ENCODE measurements at regions not wholly inside any gene's neighbourhood (a gene's known extent, or its start where the extent isn't known, plus 50 kb on each side); places are given as distances from the start of the nearest gene placed in this dataset.

GRCh38 chr14:55772486-55772885, 192.5 kb downstream of the KTN1 start:
- no peak for DNase-seq
- no peak overlapping the region for H3K27ac ChIP-seq
- no peaks in the 10 kb centered on the region for H3K9me3 ChIP-seq
- intact Hi-C loops (cut with DNase I; ENCODE audit: low total_unique reads) = no loop called here
- H3K4me1 ChIP-seq = no peaks in the 10 kb centered on the region
- H3K36me3 ChIP-seq = no peaks in the 10 kb centered on the region
- TF ChIP-seq CTCF (IDR thresholded peaks at IDR 0.05) (no peak), POLR2A (IDR thresholded peaks at IDR 0.05) (no peak)
- no peaks in the 10 kb centered on the region for H3K27me3 ChIP-seq
- no peak overlapping the region for H3K4me3 ChIP-seq

DNA sequence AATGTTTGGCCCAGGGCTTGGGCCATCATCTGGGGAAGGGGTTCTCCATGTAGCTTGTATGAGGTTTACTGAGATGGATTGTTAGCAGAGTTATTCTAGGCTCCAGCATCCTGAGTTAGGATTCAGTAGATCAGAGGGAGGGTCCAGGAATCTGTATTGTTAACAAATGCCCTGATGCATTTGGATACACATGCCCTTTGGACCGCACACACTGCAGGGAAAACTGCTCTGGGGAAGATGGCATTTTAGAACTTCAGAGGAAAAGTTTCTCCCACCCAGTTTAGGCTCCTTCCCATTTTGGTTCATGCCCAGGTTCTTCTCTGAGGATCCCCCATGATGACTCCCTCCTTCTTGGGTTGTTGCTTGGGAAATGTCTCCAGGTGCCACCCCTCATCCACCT, 193.3 kb downstream of the KTN1 start:
- H3K27ac ChIP-seq = no peak overlapping the region
- DNase-seq = no peak
- no peak overlapping the region for H3K4me3 ChIP-seq
- intact Hi-C loops (cut with DNase I; ENCODE audit: low total_unique reads) = no loop called here
- no peaks in the 10 kb centered on the region for H3K27me3 ChIP-seq
- no peaks in the 10 kb centered on the region for H3K4me1 ChIP-seq
- no peaks in the 10 kb centered on the region for H3K9me3 ChIP-seq
- no peaks in the 10 kb centered on the region for H3K36me3 ChIP-seq
- TF ChIP-seq CTCF (IDR thresholded peaks at IDR 0.05) (no peak), POLR2A (IDR thresholded peaks at IDR 0.05) (no peak)

- Histone ChIP-seq H3K4me3 (no peak overlapping the region), H3K27me3 (no peaks in the 10 kb centered on the region), H3K4me1 (no peaks in the 10 kb centered on the region), H3K27ac (no peak overlapping the region), H3K9me3 (no peaks in the 10 kb centered on the region), H3K36me3 (no peaks in the 10 kb centered on the region)
- intact Hi-C loops (cut with DNase I; ENCODE audit: low total_unique reads) = no loop called here
- no peak for TF ChIP-seq CTCF (IDR thresholded peaks at IDR 0.05)
- TF ChIP-seq POLR2A (IDR thresholded peaks at IDR 0.05) = no peak
- DNase-seq = no peak
These were observed 194.1 kb downstream of the KTN1 start for GRCh38 chr14:55773984-55774545.

DNA sequence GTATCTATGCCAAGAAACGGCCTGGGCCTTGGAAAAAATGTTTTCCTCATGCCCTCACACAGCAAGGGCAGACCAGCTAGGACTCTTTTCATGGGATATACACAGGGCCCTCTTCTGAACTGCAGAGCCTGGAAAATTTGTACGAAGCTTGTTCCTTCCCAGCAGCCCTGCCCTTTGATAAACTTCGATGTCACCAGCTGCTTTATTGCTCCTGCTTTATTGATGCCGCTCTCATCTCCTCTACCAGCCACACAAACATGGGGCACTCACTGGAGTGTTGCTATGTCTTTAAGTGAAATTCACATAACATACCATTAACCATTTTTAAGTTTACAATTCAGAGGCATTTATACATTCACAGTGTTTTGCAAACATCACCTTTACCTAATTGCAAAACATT, 197.9 kb downstream of the KTN1 start:
- Histone ChIP-seq H3K27me3 (no peaks in the 10 kb centered on the region), H3K27ac (no peak overlapping the region), H3K4me3 (no peak overlapping the region), H3K4me1 (no peaks in the 10 kb centered on the region), H3K9me3 (no peaks in the 10 kb centered on the region), H3K36me3 (no peaks in the 10 kb centered on the region)
- intact Hi-C loops (cut with DNase I; ENCODE audit: low total_unique reads) = no loop called here
- no peak for DNase-seq
- no peak for TF ChIP-seq POLR2A (IDR thresholded peaks at IDR 0.05)
- TF ChIP-seq CTCF (IDR thresholded peaks at IDR 0.05) = no peak

DNA sequence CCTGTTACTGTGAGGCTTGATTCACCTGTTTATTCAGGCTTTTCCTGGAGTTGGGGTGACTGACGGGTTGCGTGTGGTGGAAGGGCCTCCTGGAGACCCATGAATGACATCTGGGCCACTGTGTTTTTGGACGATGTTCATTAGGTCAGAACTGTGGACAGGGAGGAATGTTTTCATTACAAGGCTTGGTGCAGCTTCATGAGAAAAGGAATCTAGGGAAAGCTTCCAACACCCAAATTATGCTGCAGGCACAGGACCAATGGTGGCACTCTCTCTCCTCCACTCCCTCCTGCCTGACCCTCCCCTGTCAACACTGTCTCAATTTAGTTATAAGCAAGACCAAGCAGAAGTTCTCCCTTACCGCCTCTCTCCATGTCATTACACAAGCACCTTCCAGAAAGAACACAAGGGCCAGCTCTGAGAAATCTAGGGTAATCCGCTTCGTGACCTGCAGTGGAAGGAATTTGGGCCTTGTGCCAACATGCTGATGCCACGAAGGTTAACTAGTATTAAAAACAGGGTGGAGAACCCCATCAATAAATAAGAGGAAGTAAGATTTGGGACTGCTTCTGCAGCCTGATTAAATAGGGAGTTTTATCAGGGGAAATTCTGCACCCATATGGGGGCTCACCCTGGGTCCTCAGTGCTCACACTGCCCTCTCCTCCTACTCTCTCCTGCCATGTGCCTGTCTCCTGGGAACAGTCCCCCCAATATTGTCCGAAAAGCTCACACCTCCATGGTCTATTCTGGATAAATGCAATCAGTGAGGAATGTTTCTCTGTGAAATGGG, 200.3 kb downstream of the KTN1 start:
- Histone ChIP-seq H3K27me3 (no peaks in the 10 kb centered on the region), H3K4me1 (no peaks in the 10 kb centered on the region), H3K27ac (peak overlapping the region in 1 of 2 donors; percentile 39), H3K36me3 (no peaks in the 10 kb centered on the region), H3K9me3 (no peaks in the 10 kb centered on the region), H3K4me3 (no peak overlapping the region)
- intact Hi-C loops (cut with DNase I; ENCODE audit: low total_unique reads) = no loop called here
- peak in 1 of 2 donors; percentile 47 for DNase-seq
- TF ChIP-seq POLR2A (IDR thresholded peaks at IDR 0.05) (no peak), CTCF (IDR thresholded peaks at IDR 0.05) (no peak)

Data from uterus (tissue), 3 donors.